ENCODE measurements at regions not wholly inside any gene's neighbourhood (a gene's known extent, or its start where the extent isn't known, plus 50 kb on each side); places are given as distances from the start of the nearest gene placed in this dataset.

- TF ChIP-seq CTCF (IDR thresholded peaks at IDR 0.05) (no peak), POLR2A (IDR thresholded peaks at IDR 0.05) (no peak)
Observed at GRCh38 chr15:62866366-62866765, 176.2 kb upstream of the TPM1 start.
